Non-pigmented ciliary epithelial cell (primary cell): ENCODE measurements at regions not wholly inside any gene's neighbourhood (a gene's known extent, or its start where the extent isn't known, plus 50 kb on each side); places are given as distances from the start of the nearest gene placed in this dataset.
A peak's percentile ranks its signal among the peaks of the same experiment; 100 is the strongest.
"Not testable (repeated sequence)": the region's sequence is repeated elsewhere in the genome, so short reads cannot be mapped to it uniquely, and the experiment has no call there.

Experiments used
- DNase-seq: peaks from one replicate; pipeline ENCODE4 v3.0.0-alpha.2; 2010; ENCODE audit warnings: low read depth

GRCh38 chr13:108003626-108004025, 211.7 kb downstream of the LIG4 start:
- no peak for DNase-seq

- no peak for DNase-seq
These were observed 214.3 kb downstream of the LIG4 start for GRCh38 chr13:108000998-108001397.

GRCh38 chr13:107999751-108000150, 215.6 kb downstream of the LIG4 start:
- DNase-seq: no peak

GRCh38 chr13:107994137-107994536, 221.2 kb downstream of the LIG4 start:
- DNase-seq: no peak

GRCh38 chr13:107993239-107993949, 221.9 kb downstream of the LIG4 start:
- DNase-seq: no peak

- no peak for DNase-seq
These were observed 222.8 kb downstream of the LIG4 start for GRCh38 chr13:107992542-107992941.

GRCh38 chr13:107977071-107977574, 238.2 kb downstream of the LIG4 start:
- no peak for DNase-seq

- DNase-seq: no peak
These were observed 238.7 kb downstream of the LIG4 start for GRCh38 chr13:107976628-107977027.

GRCh38 chr13:107974409-107974808, 240.9 kb downstream of the LIG4 start:
- no peak for DNase-seq

- DNase-seq: no peak
These were observed 245.8 kb downstream of the LIG4 start for GRCh38 chr13:107969546-107969945.

GRCh38 chr13:107968470-107968869, 246.9 kb downstream of the LIG4 start:
- DNase-seq: no peak

- DNase-seq: no peak
These were observed 250.9 kb downstream of the LIG4 start for GRCh38 chr13:107964395-107964794.

- no peak for DNase-seq
These were observed 253.3 kb downstream of the LIG4 start for GRCh38 chr13:107961849-107962608.

GRCh38 chr13:107960301-107960700, 255.0 kb downstream of the LIG4 start:
- DNase-seq: peak; percentile 19

- DNase-seq: no peak
These were observed 258.4 kb downstream of the LIG4 start for GRCh38 chr13:107956889-107957288.

GRCh38 chr13:107942030-107942617, 273.2 kb downstream of the LIG4 start:
- DNase-seq: no peak

GRCh38 chr13:107941345-107942029, 273.8 kb downstream of the LIG4 start:
- DNase-seq: no peak

- no peak for DNase-seq
These were observed 277.5 kb downstream of the LIG4 start for GRCh38 chr13:107937848-107938247.

- DNase-seq: no peak
These were observed 284.3 kb downstream of the LIG4 start for GRCh38 chr13:107931056-107931455.

GRCh38 chr13:107928762-107929161, 286.6 kb downstream of the LIG4 start:
- DNase-seq: no peak

- DNase-seq: no peak
These were observed 287.8 kb downstream of the LIG4 start for GRCh38 chr13:107927557-107927956.

- not testable (repeated sequence) for DNase-seq
These were observed 288.8 kb downstream of the LIG4 start for GRCh38 chr13:107926515-107926914.
